GM12891 (cell line): ENCODE measurements at regions not wholly inside any gene's neighbourhood (a gene's known extent, or its start where the extent isn't known, plus 50 kb on each side); places are given as distances from the start of the nearest gene placed in this dataset.

Experiments used
- PAX5 ChIP-seq: IDR thresholded peaks from 2 replicates; pipeline ENCODE4 v1.6.1; 2011; ENCODE audit warnings: low read length, moderate library complexity, mild to moderate bottlenecking; ENCODE audit not compliant: insufficient read depth, severe bottlenecking
- POLR2A ChIP-seq: IDR thresholded peaks from 2 replicates; pipeline ENCODE4 v1.6.1; 2011; ENCODE audit warnings: low read depth, low read length, control low read depth
- POLR2AphosphoS5 ChIP-seq: IDR thresholded peaks from 2 replicates; pipeline ENCODE4 v1.6.1; 2011; ENCODE audit warnings: low read depth, low read length, control low read depth
- TAF1 ChIP-seq: IDR thresholded peaks from 2 replicates; pipeline ENCODE4 v1.6.1; 2011; ENCODE audit warnings: low read depth, low read length, control low read depth

DNA sequence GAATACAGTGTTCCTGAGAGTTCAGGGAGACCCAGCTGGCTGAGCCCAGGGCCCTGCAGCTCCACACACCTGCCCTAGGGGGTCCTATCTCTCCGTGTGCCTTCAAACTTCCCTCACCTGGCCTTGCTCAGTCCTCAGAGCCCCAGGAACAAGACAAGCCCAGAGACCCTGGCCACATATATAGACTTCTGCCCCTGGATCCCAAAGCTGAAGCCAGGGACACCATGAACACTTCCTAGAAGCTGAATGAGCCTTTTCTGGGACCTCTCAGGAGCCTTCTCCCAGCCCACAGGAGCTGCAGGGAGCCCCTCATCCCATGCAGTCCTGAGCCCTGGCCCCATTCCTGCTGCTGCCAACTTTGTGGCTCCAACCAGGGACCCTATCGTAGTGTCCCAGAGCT is 190.5 kb downstream of the DICER1 start:
- TF ChIP-seq POLR2AphosphoS5 (no peak), POLR2A (no peak), TAF1 (no peak), PAX5 (no peak)
